Fibroblast of skin of right biceps (primary cell): ENCODE measurements at regions not wholly inside any gene's neighbourhood (a gene's known extent, or its start where the extent isn't known, plus 50 kb on each side); places are given as distances from the start of the nearest gene placed in this dataset.

Experiments
- DNase-seq: peaks from one replicate; pipeline ENCODE4 v3.0.0-alpha.2; 2013

GRCh38 chr5:173835131-173835530 lies 53.0 kb upstream of the CPEB4 start:
- no peak for DNase-seq

DNA sequence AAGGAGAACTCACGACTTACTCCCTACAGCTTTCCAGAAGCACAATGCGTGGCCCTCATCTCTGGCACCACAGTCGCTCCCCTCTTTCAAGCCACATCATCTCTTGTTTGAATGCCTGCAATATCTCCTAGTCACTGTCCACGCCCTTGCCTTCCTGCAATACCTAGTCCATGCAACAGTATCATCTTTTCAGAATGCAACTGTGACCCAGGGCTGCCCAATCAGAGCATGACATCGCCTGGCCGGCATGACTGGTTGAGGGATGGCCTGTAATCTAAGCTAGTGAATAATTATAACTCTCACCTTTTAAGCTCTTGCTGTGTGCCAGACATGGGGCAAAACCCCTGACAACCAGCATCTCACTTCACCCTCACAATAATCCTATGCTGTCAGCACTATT lies 52.5 kb upstream of the CPEB4 start:
- no peak for DNase-seq

- no peak for DNase-seq
Observed at GRCh38 chr5:173837654-173838053, 50.5 kb upstream of the CPEB4 start.
